A673 (cell line): ENCODE measurements at regions not wholly inside any gene's neighbourhood (a gene's known extent, or its start where the extent isn't known, plus 50 kb on each side); places are given as distances from the start of the nearest gene placed in this dataset.

Source experiments
- BruUV-seq: library from RNA; stranded (reverse); fragments of 400-500 nt; replicated peaks from 2 replicates; lab custom pipeline; 2021; lab: Mats Ljungman, UMichigan
- CTCF ChIA-PET: fragments of 300-600 bp; sonication (Branson Sonifier 250); formaldehyde crosslinking; loops from one replicate; lab custom pipeline; 2022; ENCODE audit warnings: antibody characterized with exemption; lab: Charles Lee
- POLR2A ChIA-PET: fragments of 300-600 bp; sonication (Branson Sonifier 250); formaldehyde crosslinking; loops from one replicate; lab custom pipeline; 2022; ENCODE audit warnings: antibody characterized with exemption; ENCODE audit not compliant: low non-redundant PET; lab: Charles Lee
- DNase-seq: peaks from one replicate; pipeline ENCODE4 v3.0.0-alpha.2; 2015; ENCODE audit warnings: low spot score
- H3K27ac ChIP-seq: fragments of 200-600 bp; sonication (generic); 2 replicates; pipeline ENCODE4 v1.5.1; 2016; ENCODE audit warnings: mixed run types, low read depth, mild to moderate bottlenecking, mixed read lengths, antibody characterized with exemption, low read length; ENCODE audit not compliant: poor library complexity, severe bottlenecking
- H3K27me3 ChIP-seq: fragments of 200-600 bp; sonication (generic); replicated peaks from 2 replicates; pipeline ENCODE4 v1.6.1; 2017; ENCODE audit warnings: mixed run types, low read depth, mild to moderate bottlenecking, mixed read lengths, antibody characterized with exemption, low read length; ENCODE audit not compliant: insufficient read depth, poor library complexity
- H3K36me3 ChIP-seq: fragments of 200-600 bp; sonication (generic); 2 replicates; pipeline ENCODE4 v1.6.1; 2016; ENCODE audit warnings: mixed run types, mild to moderate bottlenecking, mixed read lengths, antibody characterized with exemption, low read length; ENCODE audit not compliant: insufficient read depth, poor library complexity, severe bottlenecking
- H3K4me1 ChIP-seq: fragments of 200-600 bp; sonication (generic); 2 replicates; pipeline ENCODE4 v1.6.1; 2017; ENCODE audit warnings: mixed run types, mild to moderate bottlenecking, mixed read lengths, antibody characterized with exemption, low read length; ENCODE audit not compliant: insufficient read depth, poor library complexity, severe bottlenecking
- H3K4me3 ChIP-seq: fragments of 200-600 bp; sonication (generic); 2 replicates; pipeline ENCODE4 v1.5.1; 2016; ENCODE audit warnings: low read depth, mixed run types, mild to moderate bottlenecking, mixed read lengths, low read length; ENCODE audit not compliant: poor library complexity, severe bottlenecking
- H3K9me3 ChIP-seq: fragments of 200-600 bp; sonication (generic); 2 replicates; pipeline ENCODE4 v1.6.1; 2016; ENCODE audit warnings: mixed run types, low read depth, mild to moderate bottlenecking, mixed read lengths, antibody characterized with exemption, low read length; ENCODE audit not compliant: poor library complexity, severe bottlenecking
- EZH2 ChIP-seq: fragments of 200-600 bp; sonication (generic); IDR thresholded peaks from 2 replicates; pipeline ENCODE4 v1.6.1; 2017; ENCODE audit warnings: borderline replicate concordance, low read depth, mild to moderate bottlenecking, mixed read lengths, antibody characterized with exemption, low read length; ENCODE audit not compliant: poor library complexity, severe bottlenecking
- intact Hi-C: fragments of 100-400 bp; cut with micrococcal nuclease; formaldehyde crosslinking; loops from one replicate; pipeline ENCODE4 v1.10.0; 2022; ENCODE audit not compliant: unreplicated experiment
- TF ChIP-seq, protein P1 (sequence below): fragments of 300-800, 200-600 bp; sonication (generic); conservative IDR thresholded peaks from 2 replicates; pipeline ENCODE4 v1.5.1; 2017; ENCODE audit warnings: low read depth, mild to moderate bottlenecking, antibody characterized with exemption, low read length, moderate library complexity, mixed read lengths

DNA sequence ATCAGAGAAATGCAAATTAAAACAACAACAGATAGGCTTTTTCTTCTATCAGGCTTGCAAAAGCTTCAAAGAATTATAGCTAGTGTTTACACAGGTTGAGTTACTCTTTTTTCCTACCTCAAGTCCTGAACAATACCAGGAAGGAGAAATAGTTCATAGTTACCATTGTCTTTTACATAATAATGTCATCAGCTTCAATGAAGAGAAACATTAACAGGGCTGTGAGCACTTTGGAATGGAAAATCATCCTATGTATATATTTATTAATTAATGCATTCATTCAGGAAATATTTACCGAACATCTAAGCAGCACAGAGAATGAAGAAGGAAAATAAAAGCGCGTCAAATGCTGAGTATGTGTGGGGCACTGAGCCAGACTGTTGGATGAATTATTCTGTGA, 197.3 kb downstream of the ZBTB18 start:
- H3K27ac ChIP-seq, result no peak overlapping the region
- H3K4me3 ChIP-seq, result no peak overlapping the region
- H3K9me3 ChIP-seq, result no peaks in the 10 kb centered on the region
- TF ChIP-seq, protein P1, sequence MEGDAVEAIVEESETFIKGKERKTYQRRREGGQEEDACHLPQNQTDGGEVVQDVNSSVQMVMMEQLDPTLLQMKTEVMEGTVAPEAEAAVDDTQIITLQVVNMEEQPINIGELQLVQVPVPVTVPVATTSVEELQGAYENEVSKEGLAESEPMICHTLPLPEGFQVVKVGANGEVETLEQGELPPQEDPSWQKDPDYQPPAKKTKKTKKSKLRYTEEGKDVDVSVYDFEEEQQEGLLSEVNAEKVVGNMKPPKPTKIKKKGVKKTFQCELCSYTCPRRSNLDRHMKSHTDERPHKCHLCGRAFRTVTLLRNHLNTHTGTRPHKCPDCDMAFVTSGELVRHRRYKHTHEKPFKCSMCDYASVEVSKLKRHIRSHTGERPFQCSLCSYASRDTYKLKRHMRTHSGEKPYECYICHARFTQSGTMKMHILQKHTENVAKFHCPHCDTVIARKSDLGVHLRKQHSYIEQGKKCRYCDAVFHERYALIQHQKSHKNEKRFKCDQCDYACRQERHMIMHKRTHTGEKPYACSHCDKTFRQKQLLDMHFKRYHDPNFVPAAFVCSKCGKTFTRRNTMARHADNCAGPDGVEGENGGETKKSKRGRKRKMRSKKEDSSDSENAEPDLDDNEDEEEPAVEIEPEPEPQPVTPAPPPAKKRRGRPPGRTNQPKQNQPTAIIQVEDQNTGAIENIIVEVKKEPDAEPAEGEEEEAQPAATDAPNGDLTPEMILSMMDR, result no peak
- no peak for TF ChIP-seq EZH2
- intact Hi-C loops, result no loop called here
- no peaks in the 10 kb centered on the region for H3K4me1 ChIP-seq
- H3K27me3 ChIP-seq, result no peaks in the 10 kb centered on the region
- BruUV-seq, result no TSS peak
- POLR2A ChIA-PET, result no interaction called here
- CTCF ChIA-PET, result no interaction called here
- DNase-seq, result no peak
- H3K36me3 ChIP-seq, result no peaks in the 10 kb centered on the region

DNA sequence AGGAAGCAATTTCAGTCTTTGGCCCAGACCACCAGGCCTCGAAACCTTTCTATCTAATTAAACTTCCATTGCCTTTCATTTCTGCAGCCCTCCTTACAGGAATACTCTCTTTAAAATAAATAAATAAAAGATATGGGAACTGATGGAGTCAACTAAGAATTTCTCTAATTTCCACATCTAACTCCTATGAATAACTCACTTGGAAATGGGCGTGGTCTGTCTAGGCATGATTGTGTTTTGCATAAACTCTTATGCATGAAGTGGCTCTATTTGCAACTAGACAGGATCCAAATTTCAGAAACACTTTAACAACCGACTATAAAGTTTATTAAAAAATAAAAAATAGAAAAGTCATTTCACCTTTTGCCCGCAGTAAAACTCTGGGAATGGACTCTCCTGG, 199.5 kb downstream of the ADSS2 start:
- DNase-seq, result no peak
- BruUV-seq, result no TSS peak
- intact Hi-C loops, result no loop called here
- Histone ChIP-seq H3K27me3 (no peaks in the 10 kb centered on the region), H3K36me3 (no peaks in the 10 kb centered on the region), H3K27ac (no peak overlapping the region), H3K4me1 (no peaks in the 10 kb centered on the region), H3K4me3 (no peak overlapping the region), H3K9me3 (no peaks in the 10 kb centered on the region)
- no peak for TF ChIP-seq EZH2
- TF ChIP-seq, protein P1, result no peak
- ChIA-PET POLR2A (no interaction called here), CTCF (no interaction called here)

DNA sequence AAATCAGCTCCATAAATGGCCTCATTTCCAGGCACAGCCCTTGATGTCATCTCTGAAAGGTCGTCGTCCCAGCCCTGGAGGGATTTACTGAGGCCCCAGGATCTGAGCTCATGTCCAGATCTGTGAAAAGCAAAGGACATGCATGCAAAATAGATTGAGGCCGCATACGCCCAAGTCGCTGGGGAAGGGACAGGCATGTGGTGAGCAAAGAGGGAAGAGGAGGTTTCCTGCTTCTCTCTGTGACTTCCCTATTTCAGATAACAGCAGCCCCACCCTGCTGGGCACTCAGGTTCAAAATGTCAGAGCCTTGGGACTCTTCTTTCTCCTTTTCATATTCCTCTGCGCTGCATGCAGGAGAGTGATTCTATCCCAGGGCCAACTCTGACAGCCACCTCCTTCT, 197.2 kb downstream of the ADSS2 start:
- TF ChIP-seq EZH2, result no peak
- TF ChIP-seq, protein P1, result no peak
- Histone ChIP-seq H3K9me3 (no peaks in the 10 kb centered on the region), H3K4me3 (no peak overlapping the region), H3K27me3 (no peaks in the 10 kb centered on the region), H3K27ac (no peak overlapping the region), H3K4me1 (no peaks in the 10 kb centered on the region), H3K36me3 (no peaks in the 10 kb centered on the region)
- no TSS peak for BruUV-seq
- CTCF ChIA-PET, result no interaction called here
- intact Hi-C loops, result no loop called here
- POLR2A ChIA-PET, result no interaction called here
- no peak for DNase-seq
